Loucy (cell line): ENCODE measurements at regions not wholly inside any gene's neighbourhood (a gene's known extent, or its start where the extent isn't known, plus 50 kb on each side); places are given as distances from the start of the nearest gene placed in this dataset.

Source experiments
- H2AFZ ChIP-seq: fragments of 200-600 bp; sonication (generic); 2 replicates; pipeline ENCODE4 v1.6.0; 2016; ENCODE audit warnings: antibody characterized with exemption, mild to moderate bottlenecking, low read length, moderate library complexity
- H3F3A ChIP-seq: fragments of 200-600 bp; 2 replicates; pipeline ENCODE4 v1.6.0; 2016; ENCODE audit warnings: antibody characterized with exemption, low read depth, mild to moderate bottlenecking
- H3K27me3 ChIP-seq: fragments of 200-600 bp; sonication (generic); 2 replicates; pipeline ENCODE4 v1.6.1; 2014; ENCODE audit warnings: low read length, mild to moderate bottlenecking; ENCODE audit not compliant: insufficient read depth, poor library complexity, severe bottlenecking
- H3K36me3 ChIP-seq: fragments of 200-600 bp; sonication (generic); 2 replicates; pipeline ENCODE4 v1.6.1; 2016; ENCODE audit warnings: low read length; ENCODE audit not compliant: insufficient read depth
- H3K4me1 ChIP-seq: fragments of 200-600 bp; sonication (generic); 2 replicates; pipeline ENCODE4 v1.5.1; 2014; ENCODE audit warnings: low read length, mild to moderate bottlenecking; ENCODE audit not compliant: insufficient read depth, poor library complexity, severe bottlenecking
- H3K4me2 ChIP-seq: fragments of 200-600 bp; sonication (generic); 2 replicates; pipeline ENCODE4 v1.6.0; 2014; ENCODE audit warnings: antibody characterized with exemption, low read length, low read depth, mild to moderate bottlenecking; ENCODE audit not compliant: poor library complexity, severe bottlenecking
- H3K4me3 ChIP-seq: fragments of 200-600 bp; sonication (generic); 2 replicates; pipeline ENCODE4 v1.5.1; 2014; ENCODE audit warnings: low read length, mild to moderate bottlenecking, mixed read lengths; ENCODE audit not compliant: poor library complexity, severe bottlenecking
- H3K79me2 ChIP-seq: fragments of 200-600 bp; sonication (generic); 2 replicates; pipeline ENCODE4 v1.6.1; 2014; ENCODE audit warnings: low read length; ENCODE audit not compliant: insufficient read depth
- H3K9ac ChIP-seq: fragments of 200-600 bp; sonication (generic); 2 replicates; pipeline ENCODE4 v1.6.0; 2014; ENCODE audit warnings: mild to moderate bottlenecking, low read depth, low read length, moderate library complexity; ENCODE audit not compliant: poor library complexity, severe bottlenecking
- H3K9me2 ChIP-seq: fragments of 200-600 bp; sonication (generic); replicated peaks from 2 replicates; pipeline ENCODE4 v1.6.1; 2016; ENCODE audit warnings: low read depth, low read length, mixed read lengths
- H3K9me3 ChIP-seq: fragments of 200-600 bp; sonication (generic); 2 replicates; pipeline ENCODE4 v1.6.1; 2014; ENCODE audit warnings: mild to moderate bottlenecking, antibody characterized with exemption, low read length, low read depth; ENCODE audit not compliant: insufficient read depth
- H4K20me1 ChIP-seq: fragments of 200-600 bp; sonication (generic); 2 replicates; pipeline ENCODE4 v1.6.0; 2014; ENCODE audit warnings: antibody characterized with exemption, low read length, mild to moderate bottlenecking; ENCODE audit not compliant: insufficient read depth, poor library complexity, severe bottlenecking
- CTCF ChIP-seq: fragments of 200-600 bp; sonication (generic); conservative IDR thresholded peaks from 2 replicates; pipeline ENCODE4 v1.5.1; 2014; ENCODE audit warnings: mild to moderate bottlenecking, antibody characterized with exemption, low read length
- EZH2phosphoT487 ChIP-seq: fragments of 200-600 bp; IDR thresholded peaks from 2 replicates; pipeline ENCODE4 v1.6.1; 2018; ENCODE audit warnings: antibody characterized with exemption, mild to moderate bottlenecking, moderate library complexity, borderline replicate concordance

- no peaks in the 10 kb centered on the region for H3F3A ChIP-seq
- H3K4me3 ChIP-seq, result no peak overlapping the region
- H2AFZ ChIP-seq, result no peak overlapping the region
- H3K79me2 ChIP-seq, result no peaks in the 10 kb centered on the region
- H3K27me3 ChIP-seq, result no peaks in the 10 kb centered on the region
- no peak overlapping the region for H3K9ac ChIP-seq
- TF ChIP-seq EZH2phosphoT487 (no peak), CTCF (no peak)
- no peak overlapping the region for H3K4me2 ChIP-seq
- no peaks in the 10 kb centered on the region for H3K4me1 ChIP-seq
- no peaks in the 10 kb centered on the region for H3K9me3 ChIP-seq
- no peaks in the 10 kb centered on the region for H4K20me1 ChIP-seq
- H3K36me3 ChIP-seq, result no peaks in the 10 kb centered on the region
- H3K9me2 ChIP-seq, result no peaks in the 10 kb centered on the region
Observed at GRCh38 chrX:82556588-82556987, 951.5 kb upstream of the POU3F4 start.

GRCh38 chrX:82585868-82586267 is 922.2 kb upstream of the POU3F4 start:
- no peaks in the 10 kb centered on the region for H3F3A ChIP-seq
- TF ChIP-seq CTCF (no peak), EZH2phosphoT487 (no peak)
- H3K36me3 ChIP-seq, result no peaks in the 10 kb centered on the region
- no peak overlapping the region for H3K9ac ChIP-seq
- H3K79me2 ChIP-seq, result no peaks in the 10 kb centered on the region
- H3K4me3 ChIP-seq, result no peak overlapping the region
- H3K4me1 ChIP-seq, result no peaks in the 10 kb centered on the region
- H3K27me3 ChIP-seq, result no peaks in the 10 kb centered on the region
- no peaks in the 10 kb centered on the region for H3K9me2 ChIP-seq
- no peaks in the 10 kb centered on the region for H3K9me3 ChIP-seq
- no peak overlapping the region for H2AFZ ChIP-seq
- H4K20me1 ChIP-seq, result no peaks in the 10 kb centered on the region
- no peak overlapping the region for H3K4me2 ChIP-seq

GRCh38 chrX:82589410-82589809 is 918.7 kb upstream of the POU3F4 start:
- H3K9me3 ChIP-seq, result no peaks in the 10 kb centered on the region
- no peaks in the 10 kb centered on the region for H3K27me3 ChIP-seq
- H3K36me3 ChIP-seq, result no peaks in the 10 kb centered on the region
- no peaks in the 10 kb centered on the region for H3F3A ChIP-seq
- H3K4me1 ChIP-seq, result no peaks in the 10 kb centered on the region
- H2AFZ ChIP-seq, result no peak overlapping the region
- H4K20me1 ChIP-seq, result no peaks in the 10 kb centered on the region
- no peaks in the 10 kb centered on the region for H3K79me2 ChIP-seq
- TF ChIP-seq CTCF, result no peak
- TF ChIP-seq EZH2phosphoT487, result no peak
- H3K4me2 ChIP-seq, result no peak overlapping the region
- H3K4me3 ChIP-seq, result no peak overlapping the region
- no peaks in the 10 kb centered on the region for H3K9me2 ChIP-seq
- no peak overlapping the region for H3K9ac ChIP-seq
